HG02973 (cell line): ENCODE measurements at regions not wholly inside any gene's neighbourhood (a gene's known extent, or its start where the extent isn't known, plus 50 kb on each side); places are given as distances from the start of the nearest gene placed in this dataset.
"Not testable (repeated sequence)": the region's sequence is repeated elsewhere in the genome, so short reads cannot be mapped to it uniquely, and the experiment has no call there.

Experiments
- ATAC-seq: cut with Tn5 transposase; IDR thresholded peaks from one replicate; pipeline ENCODE4 v1.9.1; 2021; ENCODE audit warnings: moderate library complexity; ENCODE audit not compliant: unreplicated experiment

DNA sequence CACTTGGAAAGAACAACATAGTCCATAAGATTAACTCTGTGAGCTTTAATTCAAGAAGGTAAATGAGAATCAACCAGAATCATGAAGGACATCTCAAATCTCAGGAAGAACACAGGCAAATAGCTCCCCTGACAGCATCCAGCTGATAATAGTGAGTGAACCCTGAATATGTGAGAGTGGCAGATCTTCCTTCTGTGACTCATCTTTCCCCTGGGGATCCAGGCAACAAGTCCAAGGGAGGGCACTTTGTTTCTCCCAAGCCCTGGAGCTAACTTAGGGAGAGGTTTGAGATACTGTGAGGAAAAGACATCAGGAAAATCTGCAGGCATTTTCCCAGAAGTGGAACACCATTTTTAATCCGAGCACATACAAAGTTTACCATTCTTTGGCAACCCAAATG lies 763.9 kb upstream of the MGAT4C start:
- no peak for ATAC-seq

DNA sequence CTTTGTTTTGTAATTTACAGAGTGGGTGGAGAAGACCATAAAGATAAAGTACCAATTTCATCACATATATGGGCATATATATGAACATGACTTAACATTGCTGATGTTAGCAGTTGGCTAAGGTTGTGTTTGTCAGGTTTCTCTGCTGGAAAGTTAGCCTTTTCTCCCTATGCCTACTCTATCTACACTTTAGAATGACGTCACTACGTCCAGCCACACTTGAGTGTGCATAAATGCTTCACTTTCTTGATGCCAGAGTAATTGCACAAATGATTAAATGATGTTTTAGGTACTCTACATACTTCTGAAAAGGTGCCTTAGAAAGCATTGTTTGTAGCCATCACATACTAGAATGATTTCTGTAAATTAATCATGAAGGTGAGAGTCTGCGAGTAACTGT lies 759.2 kb upstream of the MGAT4C start:
- no peak for ATAC-seq

DNA sequence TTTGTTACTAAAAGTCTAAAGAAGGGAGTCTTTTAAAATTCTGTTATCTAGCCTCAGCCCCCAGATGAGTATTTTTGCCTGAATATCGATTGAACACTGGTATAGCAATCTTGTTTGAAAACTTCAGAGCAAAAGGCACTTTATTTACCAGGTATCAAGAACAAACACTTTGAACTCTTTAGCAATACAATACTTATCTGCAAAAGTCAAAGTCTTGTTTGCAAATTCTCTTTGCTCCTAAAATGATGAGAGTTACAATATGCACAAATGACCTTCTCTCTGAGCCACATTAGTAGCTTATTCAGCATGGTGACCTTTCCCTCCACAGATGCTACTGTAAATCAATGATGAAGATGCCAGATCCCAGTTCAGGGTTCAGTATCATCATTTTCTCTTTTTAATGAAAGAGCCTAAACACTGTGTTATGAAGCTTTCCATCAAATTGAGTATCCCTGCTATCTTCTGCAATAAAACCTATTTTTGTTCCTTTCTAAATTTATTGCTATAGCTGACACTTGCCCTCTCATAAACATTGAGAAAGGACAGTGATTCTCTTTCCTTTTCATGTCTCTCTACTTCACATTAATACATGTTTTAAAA lies 752.7 kb upstream of the MGAT4C start:
- no peak for ATAC-seq

DNA sequence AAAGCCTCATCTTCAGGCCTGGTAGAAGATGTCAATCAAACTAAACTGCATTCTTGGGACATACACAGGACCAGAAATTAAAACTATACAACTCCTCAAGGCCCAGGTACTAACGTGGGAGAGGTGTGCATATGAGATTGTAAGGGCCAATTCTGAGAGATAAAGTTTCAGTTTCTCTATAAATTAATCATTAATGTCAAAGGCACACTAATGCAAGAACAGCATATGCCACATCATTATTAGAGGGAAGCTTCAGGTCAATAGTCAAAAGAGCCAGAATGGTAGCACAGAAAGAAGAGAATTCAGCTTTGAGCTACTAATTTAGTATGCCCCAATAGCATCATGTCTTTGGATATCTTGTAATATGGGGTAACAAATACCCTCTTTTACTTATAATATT lies 744.9 kb upstream of the MGAT4C start:
- ATAC-seq = no peak

DNA sequence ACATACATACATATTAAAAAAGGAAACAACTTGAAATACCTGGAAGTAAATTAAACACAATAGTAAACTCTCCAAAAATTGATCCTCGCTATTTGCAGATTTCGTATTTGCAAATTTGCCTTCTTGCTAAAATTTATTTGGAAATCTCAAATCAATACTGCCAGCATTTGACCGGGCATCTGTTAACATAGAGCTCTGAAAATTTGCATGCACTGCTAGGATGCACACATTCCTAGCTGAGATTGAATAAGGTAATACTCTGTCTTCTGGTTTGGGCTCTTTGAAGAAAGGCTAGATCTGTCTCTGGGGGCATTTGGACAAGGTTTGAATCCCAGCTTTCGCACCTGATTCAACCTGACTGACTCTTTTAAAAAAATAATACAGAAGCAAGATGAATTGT lies 729.1 kb upstream of the MGAT4C start:
- ATAC-seq = no peak

DNA sequence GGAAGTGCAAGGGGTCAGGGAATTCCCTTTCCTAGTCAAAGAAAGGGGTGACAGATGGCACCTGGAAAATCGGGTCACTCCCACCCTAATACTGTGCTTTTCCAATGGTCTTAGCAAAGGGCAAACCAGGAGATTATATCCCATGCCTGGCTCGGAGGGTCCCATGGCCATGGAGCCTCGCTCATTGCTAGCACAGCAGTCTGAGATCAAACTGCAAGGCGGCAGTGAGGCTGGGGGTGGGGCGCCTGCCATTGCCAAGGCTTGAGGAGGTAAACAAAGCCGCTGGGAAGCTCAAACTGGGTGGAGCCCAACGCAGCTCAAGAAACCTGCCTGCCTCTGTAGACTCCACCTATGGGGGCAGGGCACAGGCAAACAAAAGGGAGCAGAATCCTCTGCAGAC lies 714.4 kb upstream of the MGAT4C start:
- not testable (repeated sequence) for ATAC-seq

DNA sequence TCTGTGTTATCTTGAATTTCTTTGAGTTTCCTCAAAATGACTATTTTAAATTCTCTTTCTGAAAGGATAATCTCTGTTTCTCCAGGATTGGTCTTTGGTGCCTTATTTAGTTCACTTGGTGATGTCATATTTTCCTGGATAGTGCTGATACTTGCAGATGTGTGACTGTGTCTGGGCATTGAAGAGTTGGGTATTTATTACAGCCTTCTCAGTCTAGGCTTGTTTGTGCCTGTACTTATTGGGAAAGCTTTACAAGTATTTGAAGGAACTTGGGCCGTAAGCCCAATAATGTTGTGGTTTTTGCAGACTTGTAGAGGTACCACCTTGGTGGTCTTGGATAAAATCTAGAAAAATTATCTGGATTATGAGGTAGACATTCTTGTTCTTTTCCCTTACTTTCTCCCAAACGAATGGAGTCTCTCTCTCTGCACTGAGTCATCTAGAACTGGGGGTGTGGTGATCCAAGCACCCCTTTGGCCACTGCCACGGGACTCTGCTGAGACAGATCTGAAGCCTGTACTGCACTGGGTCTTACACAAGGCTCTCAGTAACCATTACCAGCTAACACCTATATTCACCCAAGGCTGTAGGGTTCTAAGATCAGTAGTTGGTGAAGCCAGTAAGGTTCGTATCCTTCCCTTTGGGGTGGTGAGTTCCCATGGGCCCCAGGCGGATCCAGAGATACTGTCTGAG lies 703.7 kb upstream of the MGAT4C start:
- ATAC-seq = no peak

DNA sequence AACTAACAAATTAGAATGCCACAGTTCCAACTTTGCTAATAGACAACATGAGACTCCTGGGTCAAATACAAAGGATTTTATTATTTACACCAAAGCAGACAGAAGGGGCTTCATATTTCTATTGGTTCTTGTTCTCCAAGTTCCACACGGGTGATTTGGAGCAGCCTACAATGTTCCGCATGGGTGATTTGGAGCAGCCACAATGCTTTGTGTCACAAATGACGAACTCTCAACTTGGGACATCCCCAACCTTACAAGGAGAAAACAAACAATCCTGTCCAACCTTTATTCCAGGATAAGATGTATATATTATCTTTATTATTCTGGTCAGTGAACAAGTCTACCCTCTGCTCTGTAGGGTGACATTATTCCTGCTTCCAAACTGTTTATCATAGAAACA lies 694.3 kb upstream of the MGAT4C start:
- no peak for ATAC-seq

DNA sequence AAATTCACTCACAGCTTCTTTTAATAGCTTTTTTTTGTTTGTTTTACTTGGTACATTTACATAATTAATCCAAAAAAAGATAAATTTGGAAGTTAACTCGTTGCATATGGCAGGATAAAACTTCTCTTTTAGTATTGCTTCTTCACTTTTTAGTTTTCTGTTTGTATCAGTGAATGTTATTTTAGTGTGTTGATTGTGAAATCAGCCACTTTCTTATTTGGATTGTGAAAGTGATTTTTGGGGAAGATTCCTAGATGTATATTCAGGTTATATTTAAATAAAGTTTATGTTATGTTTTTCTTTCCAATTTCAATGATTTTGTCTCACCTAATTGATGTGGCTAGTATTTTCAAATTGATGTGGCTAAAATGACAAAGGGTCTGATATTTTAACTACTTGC lies 693.9 kb upstream of the MGAT4C start:
- no peak for ATAC-seq

DNA sequence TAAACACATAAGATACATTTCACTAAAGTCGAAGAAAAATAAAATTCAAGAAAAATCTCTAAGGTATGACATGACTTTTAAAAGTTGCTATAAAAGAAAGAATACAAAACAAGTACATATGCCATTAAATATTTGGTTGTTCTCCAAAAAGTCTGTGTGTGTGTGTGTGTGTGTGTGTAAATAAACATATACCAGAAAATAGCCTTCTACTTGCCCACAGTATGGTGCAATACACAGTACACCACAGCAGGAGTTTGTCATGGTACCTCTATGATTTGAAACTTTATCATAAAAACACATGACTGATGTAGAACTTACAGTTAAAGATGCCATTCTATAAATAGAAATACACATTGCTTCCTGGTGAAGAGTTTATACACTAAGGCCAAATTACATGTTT lies 692.7 kb upstream of the MGAT4C start:
- no peak for ATAC-seq

DNA sequence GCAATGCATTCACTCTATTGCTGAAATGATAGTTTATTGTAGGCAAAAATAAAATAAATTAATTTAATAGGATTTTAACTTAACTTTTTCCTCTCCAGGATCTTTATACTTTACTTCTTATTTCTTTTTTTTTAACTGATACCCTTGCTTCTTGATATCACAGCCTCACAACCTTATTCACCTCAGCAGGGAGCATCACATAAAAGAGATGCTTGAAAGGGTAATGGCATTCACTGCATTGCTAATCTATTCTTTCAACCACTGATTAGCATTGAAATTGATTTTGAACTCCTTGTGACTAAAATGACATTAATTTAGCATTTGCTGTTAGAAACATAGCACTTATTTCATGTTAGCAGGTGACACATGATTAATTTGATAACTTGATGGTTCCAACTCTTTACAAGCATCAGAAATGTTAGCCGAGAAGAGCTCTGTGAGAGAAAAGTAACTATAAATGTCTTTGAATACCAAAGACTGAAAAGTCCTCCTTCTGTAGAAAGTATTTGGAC lies 689.5 kb upstream of the MGAT4C start:
- ATAC-seq = no peak

DNA sequence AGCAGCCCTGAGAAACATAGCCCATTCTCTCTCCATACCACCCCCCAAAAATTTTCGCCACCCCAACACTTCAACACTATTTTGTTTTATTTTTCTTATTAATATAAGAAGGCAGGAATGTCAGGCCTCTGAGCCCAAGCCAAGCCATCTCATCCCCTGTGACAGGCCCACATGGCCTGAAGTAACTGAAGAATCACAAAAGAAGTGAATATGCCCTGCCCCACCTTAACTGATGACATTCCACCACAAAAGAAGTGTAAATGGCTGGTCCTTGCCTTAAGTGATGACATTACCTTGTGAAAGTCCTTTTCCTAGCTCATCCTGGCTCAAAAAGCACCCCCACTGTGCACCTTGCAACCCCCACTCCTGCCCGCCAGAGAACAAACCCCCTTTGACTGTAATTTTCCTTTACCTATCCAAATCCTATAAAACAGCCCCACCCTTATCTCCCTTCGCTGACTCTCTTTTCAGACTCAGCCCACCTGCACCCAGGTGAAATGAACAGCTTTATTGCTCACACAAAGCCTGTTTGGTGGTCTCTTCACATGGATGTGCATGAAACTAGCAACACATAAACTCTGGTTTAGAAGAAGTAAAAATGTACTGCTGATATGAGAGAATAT lies 688.1 kb upstream of the MGAT4C start:
- not testable (repeated sequence) for ATAC-seq

DNA sequence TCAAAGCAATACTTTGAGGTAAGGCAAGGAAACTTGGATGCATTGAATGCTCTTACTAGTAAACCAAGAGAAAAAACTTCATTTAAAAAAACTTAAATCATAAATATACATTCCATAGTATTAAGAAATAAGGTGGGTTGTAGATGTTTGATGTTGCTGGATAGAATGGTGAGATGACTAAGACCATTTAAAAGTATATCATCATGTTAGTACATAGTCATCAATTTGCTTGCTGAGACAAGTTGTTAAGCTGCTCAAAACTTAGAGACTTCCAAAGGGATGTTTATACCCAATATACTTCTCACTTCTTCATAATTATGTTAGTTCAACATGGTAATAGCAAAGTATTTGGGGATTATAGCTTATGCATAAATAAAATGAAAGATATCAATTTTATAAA lies 675.5 kb upstream of the MGAT4C start:
- no peak for ATAC-seq

DNA sequence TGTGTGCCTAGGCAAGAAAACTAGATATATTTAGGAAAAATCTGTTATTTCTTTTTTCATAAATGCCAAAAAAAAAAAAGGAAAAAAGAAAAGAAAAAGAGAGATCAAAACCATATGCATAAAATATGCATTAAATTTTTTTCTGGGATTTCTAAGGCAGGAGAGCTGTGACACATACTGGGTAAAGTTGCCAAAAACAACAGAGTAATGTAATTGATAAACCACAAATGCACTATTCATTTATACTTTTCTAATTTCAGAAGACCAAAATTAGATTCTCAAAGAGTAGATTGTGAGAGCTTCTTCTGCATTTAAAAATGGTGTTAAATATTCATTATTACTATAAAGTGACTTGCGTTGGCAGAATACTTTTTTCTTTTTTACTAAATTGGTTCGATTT lies 673.8 kb upstream of the MGAT4C start:
- no peak for ATAC-seq

DNA sequence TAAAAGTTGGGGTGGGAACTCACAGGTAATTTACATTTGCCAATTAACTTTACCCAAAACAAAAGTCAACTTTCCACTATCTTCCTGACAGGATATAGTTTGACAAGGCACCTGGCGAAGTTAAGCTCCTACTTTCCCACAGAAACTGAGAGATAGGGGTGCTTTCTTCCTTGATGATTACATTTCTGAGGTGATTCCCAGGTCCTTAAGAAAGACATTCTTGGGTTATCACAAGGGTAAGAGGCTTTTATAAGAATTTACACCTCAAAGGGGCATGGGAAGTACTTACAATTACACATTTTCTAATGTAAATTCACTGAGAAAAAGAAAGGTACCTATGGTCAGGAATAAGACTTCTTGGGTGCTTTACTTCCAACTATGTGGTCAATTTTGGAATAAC lies 660.9 kb upstream of the MGAT4C start:
- no peak for ATAC-seq

DNA sequence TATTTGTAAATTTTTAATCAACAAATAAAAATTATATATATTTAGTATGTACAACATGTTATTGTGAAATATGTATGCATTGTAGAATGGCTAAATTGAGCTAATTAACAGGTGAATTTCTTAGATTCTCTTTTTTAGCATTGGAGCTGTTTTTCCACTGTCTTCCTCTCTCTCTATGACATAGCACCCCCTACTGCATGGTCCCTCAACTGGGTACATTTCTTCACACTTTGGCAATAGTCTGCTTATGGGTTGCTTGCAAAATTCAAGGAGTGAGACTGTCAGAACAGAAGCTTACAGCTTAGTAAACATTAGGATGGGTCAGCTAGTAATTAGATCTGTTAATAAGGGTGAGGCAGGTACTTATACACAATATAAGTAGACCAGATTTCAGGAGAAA lies 658.5 kb upstream of the MGAT4C start:
- ATAC-seq = no peak

DNA sequence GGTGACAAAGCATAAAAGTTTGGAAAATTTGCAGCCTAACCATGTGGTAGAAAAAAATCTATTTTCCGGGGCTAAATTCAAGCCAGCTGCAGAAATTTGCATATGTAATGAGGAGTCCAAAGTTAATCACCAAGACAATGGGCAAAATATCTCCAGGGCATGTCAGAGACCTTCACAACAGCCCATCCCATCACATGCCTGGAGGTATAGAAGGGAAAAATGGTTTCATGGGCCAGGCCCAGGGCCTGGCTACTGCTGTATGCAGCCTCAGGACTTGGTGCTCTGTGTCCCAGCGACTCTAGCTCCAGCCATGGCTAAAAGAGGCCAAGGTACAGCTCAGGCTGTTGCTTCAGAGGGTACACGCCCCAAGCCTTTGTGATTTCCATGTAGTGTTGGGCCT lies 655.8 kb upstream of the MGAT4C start:
- ATAC-seq = no peak

DNA sequence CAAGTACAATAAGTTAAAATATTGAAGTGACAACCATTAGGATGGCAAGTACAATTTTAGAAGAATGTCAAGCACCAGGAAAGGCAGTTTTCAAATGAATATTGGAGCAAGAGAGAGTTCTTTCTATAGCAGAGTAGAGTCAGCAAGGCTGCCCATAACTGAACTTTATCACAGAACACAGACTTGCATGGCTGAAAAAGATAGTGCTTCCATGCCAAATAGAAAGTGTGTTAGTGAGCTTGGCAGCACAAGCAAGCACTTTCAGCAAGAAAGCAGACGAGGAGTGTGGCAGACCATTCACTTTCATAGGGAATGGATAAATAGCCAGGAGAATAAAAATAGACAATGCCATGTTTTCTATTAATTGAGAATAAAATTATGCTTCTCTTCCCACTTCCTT lies 647.0 kb upstream of the MGAT4C start:
- no peak for ATAC-seq

DNA sequence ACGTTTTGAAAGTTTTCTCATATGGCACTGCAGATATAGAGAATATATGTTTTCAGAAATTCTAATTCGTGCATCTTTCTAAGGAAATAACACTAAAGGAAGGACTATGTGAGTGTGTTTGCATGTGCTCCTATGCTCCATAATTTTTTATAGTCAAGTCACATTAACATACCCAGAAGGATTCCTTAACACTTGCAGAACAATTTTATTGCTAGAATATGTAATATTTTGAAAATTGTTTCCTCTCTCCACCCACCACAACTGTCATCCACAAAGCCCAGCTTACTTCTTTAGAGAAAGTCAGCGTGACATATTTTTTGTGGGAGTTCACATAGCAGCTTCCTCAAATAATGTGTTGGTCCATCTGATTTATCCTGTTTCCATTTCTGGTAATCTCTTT lies 604.6 kb upstream of the MGAT4C start:
- no peak for ATAC-seq

DNA sequence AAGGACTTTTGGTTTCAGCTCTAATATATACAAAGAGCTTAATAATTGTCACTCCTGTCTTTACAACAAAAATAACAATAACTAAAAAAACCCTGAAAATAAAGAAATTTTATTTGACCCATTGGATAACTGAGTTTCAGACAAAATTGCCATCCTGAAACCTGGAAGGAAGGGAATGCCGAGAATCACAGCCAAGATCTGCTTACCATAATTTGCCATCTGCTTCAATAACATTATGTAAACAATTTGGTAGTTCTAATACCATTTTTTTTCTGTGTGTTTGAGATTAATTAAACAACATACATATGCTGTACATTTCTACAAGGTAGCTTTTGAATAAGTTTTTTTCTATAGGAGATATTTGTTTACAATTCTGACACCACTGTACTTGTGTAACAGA lies 596.3 kb upstream of the MGAT4C start:
- no peak for ATAC-seq

DNA sequence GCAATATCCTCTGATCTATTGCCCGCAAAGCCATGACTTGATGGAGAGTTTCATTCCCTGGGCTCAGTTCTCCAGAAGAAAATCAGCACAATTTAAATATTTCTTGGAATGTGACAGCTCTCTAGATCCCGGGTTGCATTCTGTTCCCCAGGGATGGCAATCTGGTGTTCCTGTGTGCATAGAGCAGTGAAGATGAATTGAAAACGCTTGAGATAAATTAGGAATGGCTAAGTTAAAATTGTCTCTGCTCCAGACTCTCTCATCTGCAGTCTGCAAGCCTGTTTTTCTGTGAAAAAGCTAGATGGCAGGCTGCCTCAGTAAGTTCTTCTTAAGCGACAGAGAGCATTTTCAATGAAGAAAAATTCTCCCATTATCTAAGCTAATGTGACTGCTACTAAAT lies 582.5 kb upstream of the MGAT4C start:
- no peak for ATAC-seq

DNA sequence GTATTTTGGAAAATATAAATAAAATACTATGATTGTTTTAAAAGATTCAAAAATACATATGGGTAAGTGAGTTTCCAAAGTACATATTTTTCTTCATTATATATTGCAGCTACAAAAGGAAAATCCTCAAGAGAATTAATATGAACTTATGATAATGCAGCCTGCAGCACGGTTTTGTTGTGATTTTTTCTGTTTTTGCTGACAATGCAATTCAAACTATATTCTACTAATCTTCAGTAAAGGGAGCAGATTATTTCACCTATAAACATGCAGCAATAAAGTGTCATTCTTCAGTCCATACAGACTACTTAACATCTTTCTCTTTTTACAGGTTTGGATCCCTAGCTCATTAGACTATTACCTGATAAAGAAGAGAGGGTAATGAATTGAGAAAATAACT lies 582.1 kb upstream of the MGAT4C start:
- ATAC-seq = no peak
